Sigmoid colon (tissue), 3 donors: ENCODE measurements at regions not wholly inside any gene's neighbourhood (a gene's known extent, or its start where the extent isn't known, plus 50 kb on each side); places are given as distances from the start of the nearest gene placed in this dataset.

ENCODE experiments used
- CTCF ChIP-seq, 4 experiments: fragments of 450-650 bp in 3 of 4; fragments of 200-600 bp in 1 of 4; IDR thresholded peaks; one replicate each; pipeline ENCODE4 v1.5.1; 2016 to 2019; ENCODE audit warnings: antibody characterized with exemption in 4 of 4, mild to moderate bottlenecking in 3 of 4, moderate library complexity in 2 of 4
- POLR2A ChIP-seq, 2 donors: fragments of 450-650 bp; IDR thresholded peaks; one replicate each; pipeline ENCODE4 v1.6.1; 2016; ENCODE audit warnings: antibody characterized with exemption in 2 of 2, mild to moderate bottlenecking in 2 of 2, moderate library complexity in 2 of 2

- TF ChIP-seq POLR2A (IDR thresholded peaks at IDR 0.05) (no peak), CTCF (IDR thresholded peaks at IDR 0.05) (no peak)
These were observed 686.5 kb downstream of the EPHA4 start for GRCh38 chr2:220885593-220885992.
